ENCODE measurements at regions not wholly inside any gene's neighbourhood (a gene's known extent, or its start where the extent isn't known, plus 50 kb on each side); places are given as distances from the start of the nearest gene placed in this dataset.

DNA sequence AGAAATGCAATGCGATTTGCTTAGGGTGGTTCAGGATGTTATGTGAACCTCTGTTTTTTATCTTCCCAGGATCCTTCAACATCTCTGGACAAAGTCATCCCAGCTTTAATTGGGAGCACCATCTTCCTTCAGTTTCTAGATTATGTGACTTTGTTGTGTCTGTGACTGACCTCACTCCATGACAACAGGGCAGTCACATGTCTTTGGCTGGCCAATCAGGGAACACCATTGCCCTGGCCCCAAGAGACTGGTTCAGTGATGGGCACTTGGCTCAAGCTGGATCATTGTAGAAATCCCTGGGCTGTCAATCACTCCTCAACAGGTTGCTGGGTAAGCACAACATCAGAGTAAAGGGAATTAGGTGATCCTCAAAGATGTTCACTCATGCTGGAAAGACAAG, 499.7 kb downstream of the XYLT1 start:
- no peak overlapping the region for H2AFZ ChIP-seq (ENCODE audit: low read length)
- no peaks in the 10 kb centered on the region for H3K4me1 ChIP-seq (ENCODE audit: insufficient read depth, low read length)
- no peak overlapping the region for H3K27ac ChIP-seq (ENCODE audit: low read depth, low read length)
- H3K27me3 ChIP-seq (ENCODE audit: insufficient read depth, low read length) = no peaks in the 10 kb centered on the region
- no peaks in the 10 kb centered on the region for H4K20me1 ChIP-seq (ENCODE audit: insufficient read depth, low read length)
- TF ChIP-seq, protein P1, sequence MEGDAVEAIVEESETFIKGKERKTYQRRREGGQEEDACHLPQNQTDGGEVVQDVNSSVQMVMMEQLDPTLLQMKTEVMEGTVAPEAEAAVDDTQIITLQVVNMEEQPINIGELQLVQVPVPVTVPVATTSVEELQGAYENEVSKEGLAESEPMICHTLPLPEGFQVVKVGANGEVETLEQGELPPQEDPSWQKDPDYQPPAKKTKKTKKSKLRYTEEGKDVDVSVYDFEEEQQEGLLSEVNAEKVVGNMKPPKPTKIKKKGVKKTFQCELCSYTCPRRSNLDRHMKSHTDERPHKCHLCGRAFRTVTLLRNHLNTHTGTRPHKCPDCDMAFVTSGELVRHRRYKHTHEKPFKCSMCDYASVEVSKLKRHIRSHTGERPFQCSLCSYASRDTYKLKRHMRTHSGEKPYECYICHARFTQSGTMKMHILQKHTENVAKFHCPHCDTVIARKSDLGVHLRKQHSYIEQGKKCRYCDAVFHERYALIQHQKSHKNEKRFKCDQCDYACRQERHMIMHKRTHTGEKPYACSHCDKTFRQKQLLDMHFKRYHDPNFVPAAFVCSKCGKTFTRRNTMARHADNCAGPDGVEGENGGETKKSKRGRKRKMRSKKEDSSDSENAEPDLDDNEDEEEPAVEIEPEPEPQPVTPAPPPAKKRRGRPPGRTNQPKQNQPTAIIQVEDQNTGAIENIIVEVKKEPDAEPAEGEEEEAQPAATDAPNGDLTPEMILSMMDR (IDR thresholded peaks at IDR 0.05; ENCODE audit: extremely low read depth, low read depth, low read length) = no peak
- H3K4me3 ChIP-seq (ENCODE audit: insufficient read depth, low read length) = no peak overlapping the region
- DNase-seq (ENCODE audit: insufficient read length, low spot score, missing footprints) = no peak
- no peaks in the 10 kb centered on the region for H3K36me3 ChIP-seq (ENCODE audit: insufficient read depth, low read length)
- no peaks in the 10 kb centered on the region for H3K79me2 ChIP-seq (ENCODE audit: insufficient read depth, low read length)
- H3K9me3 ChIP-seq (ENCODE audit: low read depth, low read length) = no peaks in the 10 kb centered on the region
- no peak overlapping the region for H3K4me2 ChIP-seq (ENCODE audit: insufficient read depth, low read length)

DNA sequence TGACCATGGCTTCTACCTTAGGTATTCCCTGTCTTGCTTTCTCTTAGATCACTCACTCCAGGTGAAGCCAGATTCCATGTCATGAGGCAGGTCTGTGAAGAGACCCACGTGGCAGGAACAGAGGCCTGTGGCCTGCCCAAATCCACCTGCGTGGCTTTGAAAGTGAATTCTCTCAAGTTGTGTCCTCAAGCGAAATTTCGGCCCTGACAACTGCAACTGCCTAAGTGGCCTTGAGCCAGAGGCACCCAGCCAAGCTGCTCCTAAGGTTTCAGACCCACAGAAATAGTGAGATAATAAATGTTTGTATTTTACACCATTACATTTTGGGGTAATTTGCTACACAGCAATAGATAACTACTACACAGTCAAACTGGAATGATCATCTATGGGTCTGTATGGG, 497.9 kb downstream of the XYLT1 start:
- Histone ChIP-seq H3K9me3 (ENCODE audit: low read depth, low read length) (no peaks in the 10 kb centered on the region), H4K20me1 (ENCODE audit: insufficient read depth, low read length) (no peaks in the 10 kb centered on the region), H3K27ac (ENCODE audit: low read depth, low read length) (no peak overlapping the region), H3K79me2 (ENCODE audit: insufficient read depth, low read length) (no peaks in the 10 kb centered on the region), H3K4me3 (ENCODE audit: insufficient read depth, low read length) (no peak overlapping the region), H2AFZ (ENCODE audit: low read length) (no peak overlapping the region), H3K4me1 (ENCODE audit: insufficient read depth, low read length) (no peaks in the 10 kb centered on the region), H3K4me2 (ENCODE audit: insufficient read depth, low read length) (no peak overlapping the region), H3K27me3 (ENCODE audit: insufficient read depth, low read length) (no peaks in the 10 kb centered on the region), H3K36me3 (ENCODE audit: insufficient read depth, low read length) (no peaks in the 10 kb centered on the region)
- TF ChIP-seq, protein P1 (IDR thresholded peaks at IDR 0.05; ENCODE audit: extremely low read depth, low read depth, low read length) = no peak
- DNase-seq (ENCODE audit: insufficient read length, low spot score, missing footprints) = no peak

DNA sequence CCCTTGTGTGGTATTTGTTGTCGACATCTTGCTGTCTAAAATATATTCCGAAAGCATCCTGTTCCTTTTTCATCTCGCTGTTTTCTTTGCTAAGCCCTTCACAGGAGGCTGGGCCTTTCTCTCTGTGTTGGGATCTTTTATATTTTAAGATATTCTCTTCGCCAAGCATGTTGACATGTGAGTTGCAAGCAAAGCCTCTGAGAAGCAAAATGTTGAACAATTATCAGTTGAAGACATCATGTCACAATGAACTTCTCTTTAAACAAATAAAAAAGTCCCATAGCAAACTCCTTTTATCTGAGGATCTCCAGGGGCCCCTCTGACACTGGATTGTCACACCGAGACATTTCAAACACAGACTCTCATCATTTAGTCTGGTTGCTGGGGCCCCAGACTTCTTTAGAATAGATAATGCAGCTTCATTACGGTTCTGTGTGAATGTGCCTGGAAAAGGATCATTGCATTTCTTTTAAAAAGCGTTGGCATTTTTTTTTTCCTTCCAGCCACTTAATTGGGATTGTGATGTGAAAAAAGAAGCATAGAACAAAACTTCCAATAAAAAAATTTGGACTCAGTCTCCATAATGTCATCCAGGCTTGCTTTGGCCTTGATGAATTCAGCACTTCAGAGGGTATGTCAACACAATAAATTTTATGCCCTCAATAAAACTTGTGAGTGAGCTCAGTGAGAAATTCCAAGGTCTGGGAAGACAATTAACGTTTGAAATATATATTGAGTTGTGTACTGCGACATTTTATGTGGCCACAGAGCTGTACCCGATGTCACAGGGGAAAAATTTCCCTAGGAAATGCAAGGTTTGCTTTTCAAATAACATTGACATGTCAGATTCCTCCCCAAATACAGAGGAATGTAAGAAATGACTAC, 496.8 kb downstream of the XYLT1 start:
- Histone ChIP-seq H3K36me3 (ENCODE audit: insufficient read depth, low read length) (no peaks in the 10 kb centered on the region), H3K4me3 (ENCODE audit: insufficient read depth, low read length) (no peak overlapping the region), H3K27ac (ENCODE audit: low read depth, low read length) (no peak overlapping the region), H4K20me1 (ENCODE audit: insufficient read depth, low read length) (no peaks in the 10 kb centered on the region), H3K79me2 (ENCODE audit: insufficient read depth, low read length) (no peaks in the 10 kb centered on the region), H3K4me2 (ENCODE audit: insufficient read depth, low read length) (no peak overlapping the region), H3K27me3 (ENCODE audit: insufficient read depth, low read length) (no peaks in the 10 kb centered on the region), H3K4me1 (ENCODE audit: insufficient read depth, low read length) (no peaks in the 10 kb centered on the region), H3K9me3 (ENCODE audit: low read depth, low read length) (no peaks in the 10 kb centered on the region), H2AFZ (ENCODE audit: low read length) (no peak overlapping the region)
- no peak for DNase-seq (ENCODE audit: insufficient read length, low spot score, missing footprints)
- TF ChIP-seq, protein P1 (IDR thresholded peaks at IDR 0.05; ENCODE audit: extremely low read depth, low read depth, low read length) = no peak

DNA sequence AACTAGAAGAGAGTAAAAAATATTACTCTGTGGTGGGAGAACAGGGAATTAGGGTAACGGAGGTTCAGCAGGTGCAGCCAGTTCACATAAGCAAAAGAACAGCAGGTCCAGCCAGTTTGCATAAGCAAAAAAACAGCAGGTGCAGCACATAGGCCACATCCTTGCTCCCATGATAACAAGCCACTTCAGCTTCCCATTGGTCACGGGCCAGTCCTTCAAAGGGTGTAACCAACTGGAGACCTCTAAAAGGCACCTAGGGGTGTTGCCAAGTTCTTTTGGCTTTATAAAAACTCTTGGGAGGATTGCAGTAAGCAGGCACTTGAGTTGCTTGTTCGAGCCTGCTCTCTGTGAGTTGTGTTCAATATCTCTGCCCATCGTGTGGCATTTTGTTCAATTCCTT, 488.1 kb downstream of the XYLT1 start:
- Histone ChIP-seq H3K4me2 (ENCODE audit: insufficient read depth, low read length) (no peak overlapping the region), H3K4me3 (ENCODE audit: insufficient read depth, low read length) (no peak overlapping the region), H4K20me1 (ENCODE audit: insufficient read depth, low read length) (no peaks in the 10 kb centered on the region), H3K4me1 (ENCODE audit: insufficient read depth, low read length) (no peaks in the 10 kb centered on the region), H3K9me3 (ENCODE audit: low read depth, low read length) (no peaks in the 10 kb centered on the region), H2AFZ (ENCODE audit: low read length) (no peak overlapping the region), H3K36me3 (ENCODE audit: insufficient read depth, low read length) (no peaks in the 10 kb centered on the region), H3K27me3 (ENCODE audit: insufficient read depth, low read length) (no peaks in the 10 kb centered on the region), H3K27ac (ENCODE audit: low read depth, low read length) (no peak overlapping the region), H3K79me2 (ENCODE audit: insufficient read depth, low read length) (no peaks in the 10 kb centered on the region)
- TF ChIP-seq, protein P1 (IDR thresholded peaks at IDR 0.05; ENCODE audit: extremely low read depth, low read depth, low read length) = no peak
- no peak for DNase-seq (ENCODE audit: insufficient read length, low spot score, missing footprints)

Measured in osteoblast (primary cell).